ENCODE measurements at regions not wholly inside any gene's neighbourhood (a gene's known extent, or its start where the extent isn't known, plus 50 kb on each side); places are given as distances from the start of the nearest gene placed in this dataset.

DNA sequence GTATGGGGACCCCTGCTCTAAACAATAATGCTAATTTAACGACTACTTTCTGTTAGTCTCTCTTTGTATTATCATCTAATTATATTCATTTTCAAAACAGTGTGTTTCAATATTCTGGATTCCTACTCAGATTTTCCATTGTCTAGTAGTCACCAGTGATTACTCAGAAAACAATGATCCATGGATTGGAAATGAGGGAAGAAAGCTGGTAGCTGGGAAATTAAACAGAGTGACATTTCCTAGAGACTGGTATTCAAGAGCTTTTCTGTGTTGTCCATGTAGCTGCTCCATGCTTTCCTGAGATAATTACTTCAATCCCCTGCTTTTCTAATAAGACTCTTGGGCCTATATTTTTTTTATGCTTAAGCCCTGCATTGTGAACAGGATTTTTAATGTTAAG is 1862.1 kb upstream of the C9orf72 start:
- TF ChIP-seq, protein P1, sequence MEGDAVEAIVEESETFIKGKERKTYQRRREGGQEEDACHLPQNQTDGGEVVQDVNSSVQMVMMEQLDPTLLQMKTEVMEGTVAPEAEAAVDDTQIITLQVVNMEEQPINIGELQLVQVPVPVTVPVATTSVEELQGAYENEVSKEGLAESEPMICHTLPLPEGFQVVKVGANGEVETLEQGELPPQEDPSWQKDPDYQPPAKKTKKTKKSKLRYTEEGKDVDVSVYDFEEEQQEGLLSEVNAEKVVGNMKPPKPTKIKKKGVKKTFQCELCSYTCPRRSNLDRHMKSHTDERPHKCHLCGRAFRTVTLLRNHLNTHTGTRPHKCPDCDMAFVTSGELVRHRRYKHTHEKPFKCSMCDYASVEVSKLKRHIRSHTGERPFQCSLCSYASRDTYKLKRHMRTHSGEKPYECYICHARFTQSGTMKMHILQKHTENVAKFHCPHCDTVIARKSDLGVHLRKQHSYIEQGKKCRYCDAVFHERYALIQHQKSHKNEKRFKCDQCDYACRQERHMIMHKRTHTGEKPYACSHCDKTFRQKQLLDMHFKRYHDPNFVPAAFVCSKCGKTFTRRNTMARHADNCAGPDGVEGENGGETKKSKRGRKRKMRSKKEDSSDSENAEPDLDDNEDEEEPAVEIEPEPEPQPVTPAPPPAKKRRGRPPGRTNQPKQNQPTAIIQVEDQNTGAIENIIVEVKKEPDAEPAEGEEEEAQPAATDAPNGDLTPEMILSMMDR (conservative IDR thresholded peaks at IDR 0.05), result no peak
- TF ChIP-seq ZFX (IDR thresholded peaks at IDR 0.05), result no peak

Data from C4-2B (cell line).